ENCODE measurements at regions not wholly inside any gene's neighbourhood (a gene's known extent, or its start where the extent isn't known, plus 50 kb on each side); places are given as distances from the start of the nearest gene placed in this dataset.

DNA sequence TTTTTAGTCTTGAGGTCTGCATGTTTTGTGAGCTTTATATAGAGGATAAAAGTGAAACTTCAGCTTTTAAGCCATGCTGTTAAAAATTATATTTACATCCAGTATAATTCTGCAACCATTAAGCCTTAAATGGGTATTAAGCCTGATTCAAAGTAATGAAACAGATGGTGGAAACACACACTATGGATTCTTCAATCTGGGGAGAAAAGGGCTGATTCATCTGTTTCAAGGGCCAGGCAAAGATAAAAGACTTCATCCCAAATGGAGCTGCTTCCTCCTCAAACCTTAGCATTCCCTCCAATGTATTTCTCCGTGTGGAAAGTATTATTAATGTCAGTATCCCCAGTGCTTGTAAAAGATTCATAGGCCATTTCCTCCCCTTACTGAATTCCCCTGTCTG, 367.4 kb upstream of the ZFHX3 start:
- DNase-seq (ENCODE audit: insufficient read length, low spot score), result no peak
- FAIRE-seq, result no peak
- TF ChIP-seq, protein P1, sequence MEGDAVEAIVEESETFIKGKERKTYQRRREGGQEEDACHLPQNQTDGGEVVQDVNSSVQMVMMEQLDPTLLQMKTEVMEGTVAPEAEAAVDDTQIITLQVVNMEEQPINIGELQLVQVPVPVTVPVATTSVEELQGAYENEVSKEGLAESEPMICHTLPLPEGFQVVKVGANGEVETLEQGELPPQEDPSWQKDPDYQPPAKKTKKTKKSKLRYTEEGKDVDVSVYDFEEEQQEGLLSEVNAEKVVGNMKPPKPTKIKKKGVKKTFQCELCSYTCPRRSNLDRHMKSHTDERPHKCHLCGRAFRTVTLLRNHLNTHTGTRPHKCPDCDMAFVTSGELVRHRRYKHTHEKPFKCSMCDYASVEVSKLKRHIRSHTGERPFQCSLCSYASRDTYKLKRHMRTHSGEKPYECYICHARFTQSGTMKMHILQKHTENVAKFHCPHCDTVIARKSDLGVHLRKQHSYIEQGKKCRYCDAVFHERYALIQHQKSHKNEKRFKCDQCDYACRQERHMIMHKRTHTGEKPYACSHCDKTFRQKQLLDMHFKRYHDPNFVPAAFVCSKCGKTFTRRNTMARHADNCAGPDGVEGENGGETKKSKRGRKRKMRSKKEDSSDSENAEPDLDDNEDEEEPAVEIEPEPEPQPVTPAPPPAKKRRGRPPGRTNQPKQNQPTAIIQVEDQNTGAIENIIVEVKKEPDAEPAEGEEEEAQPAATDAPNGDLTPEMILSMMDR (IDR thresholded peaks at IDR 0.05; ENCODE audit: insufficient read depth, missing control alignments), result no peak

DNA sequence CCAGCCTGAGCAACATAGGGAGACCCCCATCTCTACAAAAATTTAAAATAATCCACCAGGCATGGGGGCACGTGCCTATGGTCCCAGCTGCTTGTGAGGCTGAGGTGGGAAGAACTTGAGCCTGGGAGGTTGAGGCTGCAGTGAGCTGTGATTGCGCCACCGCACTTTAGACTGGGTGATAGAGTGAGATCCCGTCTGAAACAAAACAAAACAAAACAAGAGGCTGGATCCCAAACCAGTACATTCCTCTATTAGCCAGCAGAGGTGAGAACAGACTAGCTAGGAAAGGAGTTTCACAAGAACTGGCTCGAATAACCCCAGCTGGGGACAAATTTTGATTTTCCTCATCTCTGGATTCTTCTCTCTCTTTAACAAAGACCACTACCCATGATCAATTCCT, 366.7 kb upstream of the ZFHX3 start:
- DNase-seq (ENCODE audit: insufficient read length, low spot score), result no peak
- FAIRE-seq, result no peak
- TF ChIP-seq, protein P1 (IDR thresholded peaks at IDR 0.05; ENCODE audit: insufficient read depth, missing control alignments), result no peak

DNA sequence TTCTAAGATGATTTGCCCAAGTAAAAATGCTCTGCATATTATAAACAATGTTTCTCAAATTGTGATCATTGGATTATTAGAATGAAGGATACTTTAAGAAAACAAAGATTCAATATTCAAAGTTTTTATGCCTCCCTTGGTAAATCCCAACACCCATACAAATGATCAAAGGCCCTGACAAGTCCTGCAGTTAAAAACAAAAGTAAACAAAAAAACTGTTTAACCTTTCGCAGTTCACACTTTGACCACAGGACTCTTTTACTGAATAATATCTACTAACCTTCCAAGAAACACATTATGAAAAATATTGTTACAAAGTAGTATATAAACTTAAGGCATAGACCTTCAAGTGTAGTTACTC, 365.9 kb upstream of the ZFHX3 start:
- FAIRE-seq, result no peak
- no peak for DNase-seq (ENCODE audit: insufficient read length, low spot score)
- TF ChIP-seq, protein P1 (IDR thresholded peaks at IDR 0.05; ENCODE audit: insufficient read depth, missing control alignments), result no peak

DNA sequence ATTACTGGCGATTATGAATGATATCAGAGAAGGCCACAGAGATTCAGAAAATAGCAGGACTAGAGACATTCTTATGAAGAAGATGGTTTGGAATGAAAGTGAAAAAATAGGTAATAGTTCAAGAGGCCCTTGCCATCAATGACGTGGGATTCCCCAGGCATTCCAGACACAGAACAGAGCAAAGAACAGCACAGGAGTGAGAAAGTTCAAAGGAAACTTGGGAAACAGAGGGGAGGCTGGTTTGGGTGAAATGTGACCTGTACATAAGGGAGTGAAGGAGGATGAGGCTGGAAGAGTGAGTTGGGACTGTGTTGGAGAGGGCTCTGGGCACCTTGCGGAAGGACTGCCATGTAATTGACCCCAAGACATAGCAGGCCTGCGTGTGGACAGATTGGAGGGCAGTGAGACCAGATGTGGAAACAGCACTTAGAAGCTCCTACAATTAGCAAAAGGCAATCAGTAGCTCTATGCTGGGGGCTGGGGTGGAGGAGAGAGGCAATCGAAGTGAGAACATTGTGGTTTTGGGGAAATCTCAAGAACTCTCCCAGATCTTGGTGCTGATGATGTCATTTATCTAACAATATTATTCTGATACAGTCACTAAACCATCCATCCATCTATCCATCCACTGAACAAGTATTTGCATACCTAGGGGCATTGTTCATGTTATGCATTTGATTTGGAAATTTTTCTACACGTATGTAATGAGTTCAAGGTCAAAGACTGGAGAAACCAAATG, 365.3 kb upstream of the ZFHX3 start:
- FAIRE-seq, result no peak
- TF ChIP-seq, protein P1 (IDR thresholded peaks at IDR 0.05; ENCODE audit: insufficient read depth, missing control alignments), result no peak
- no peak for DNase-seq (ENCODE audit: insufficient read length, low spot score)

DNA sequence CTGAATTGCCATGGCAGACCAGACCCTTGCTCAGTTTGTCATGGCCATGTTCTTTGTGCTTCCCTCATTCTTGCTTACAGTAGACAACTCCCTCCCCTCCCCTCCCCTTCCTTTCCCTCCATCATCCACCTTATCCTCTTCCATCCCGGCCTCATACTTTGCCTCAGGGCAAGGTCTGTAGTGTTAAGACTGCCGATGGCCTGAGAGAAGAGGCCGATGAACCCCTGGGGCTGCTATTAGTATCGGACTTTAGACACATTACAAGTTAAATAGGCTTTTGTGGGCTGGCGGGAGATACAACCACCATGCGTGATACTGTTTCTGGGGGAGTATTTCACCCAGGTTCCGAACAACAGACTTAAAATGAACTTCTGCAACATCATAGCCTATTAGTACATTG, 364.5 kb upstream of the ZFHX3 start:
- TF ChIP-seq, protein P1 (IDR thresholded peaks at IDR 0.05; ENCODE audit: insufficient read depth, missing control alignments), result no peak
- no peak for FAIRE-seq
- DNase-seq (ENCODE audit: insufficient read length, low spot score), result no peak

DNA sequence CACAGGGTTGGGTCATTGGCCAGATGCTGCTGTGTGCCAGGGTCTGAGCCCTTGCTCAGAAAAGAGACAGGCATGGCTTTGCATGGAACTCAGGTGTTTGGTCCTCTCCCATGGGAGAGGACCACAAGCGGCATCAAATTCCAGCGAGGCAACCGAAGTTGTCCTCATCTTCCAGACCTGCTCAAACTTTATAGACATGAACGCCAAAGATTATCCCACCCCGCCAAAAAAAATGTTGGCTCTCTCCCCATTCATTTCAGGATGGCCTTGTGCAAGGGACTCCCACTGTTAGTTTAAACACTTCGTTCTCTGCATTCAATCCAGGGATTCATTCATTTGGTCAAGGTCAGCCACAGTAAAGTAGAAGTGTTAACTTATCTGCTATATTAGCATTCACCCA, 360.8 kb upstream of the ZFHX3 start:
- FAIRE-seq, result no peak
- TF ChIP-seq, protein P1 (IDR thresholded peaks at IDR 0.05; ENCODE audit: insufficient read depth, missing control alignments), result no peak
- no peak for DNase-seq (ENCODE audit: insufficient read length, low spot score)

DNA sequence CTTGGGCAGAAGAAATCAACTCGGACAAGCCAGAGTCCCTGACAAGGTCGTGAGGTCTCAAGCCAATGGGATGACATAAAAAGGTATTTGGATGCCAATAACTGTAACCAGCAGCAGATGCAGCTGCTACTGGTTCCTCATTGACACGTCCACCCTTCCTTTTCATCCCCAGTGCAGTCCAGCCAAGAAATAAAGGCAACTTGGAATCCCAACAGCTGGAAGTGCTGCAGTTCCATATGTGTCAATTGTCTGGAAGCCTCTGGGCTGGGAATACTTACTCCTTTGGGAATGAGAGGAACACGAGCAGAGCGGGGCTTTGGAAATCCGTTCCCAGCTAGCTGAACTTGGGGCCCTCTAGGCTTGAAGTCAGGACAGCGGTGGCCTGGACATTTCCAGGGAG, 360.4 kb upstream of the ZFHX3 start:
- no peak for DNase-seq (ENCODE audit: insufficient read length, low spot score)
- TF ChIP-seq, protein P1 (IDR thresholded peaks at IDR 0.05; ENCODE audit: insufficient read depth, missing control alignments), result no peak
- FAIRE-seq, result no peak
